Stimulated activated CD4-positive, alpha-beta T cell treated with anti-CD3 and anti-CD28 coated beads, Interleukin-2, amount 100 ng/mL, for 48 hours (primary cell): ENCODE measurements at regions not wholly inside any gene's neighbourhood (a gene's known extent, or its start where the extent isn't known, plus 50 kb on each side); places are given as distances from the start of the nearest gene placed in this dataset.

Source experiments
- DNase-seq, 2 donors: peaks; one replicate each; pipeline ENCODE4 v3.0.0-alpha.2; 2020

DNA sequence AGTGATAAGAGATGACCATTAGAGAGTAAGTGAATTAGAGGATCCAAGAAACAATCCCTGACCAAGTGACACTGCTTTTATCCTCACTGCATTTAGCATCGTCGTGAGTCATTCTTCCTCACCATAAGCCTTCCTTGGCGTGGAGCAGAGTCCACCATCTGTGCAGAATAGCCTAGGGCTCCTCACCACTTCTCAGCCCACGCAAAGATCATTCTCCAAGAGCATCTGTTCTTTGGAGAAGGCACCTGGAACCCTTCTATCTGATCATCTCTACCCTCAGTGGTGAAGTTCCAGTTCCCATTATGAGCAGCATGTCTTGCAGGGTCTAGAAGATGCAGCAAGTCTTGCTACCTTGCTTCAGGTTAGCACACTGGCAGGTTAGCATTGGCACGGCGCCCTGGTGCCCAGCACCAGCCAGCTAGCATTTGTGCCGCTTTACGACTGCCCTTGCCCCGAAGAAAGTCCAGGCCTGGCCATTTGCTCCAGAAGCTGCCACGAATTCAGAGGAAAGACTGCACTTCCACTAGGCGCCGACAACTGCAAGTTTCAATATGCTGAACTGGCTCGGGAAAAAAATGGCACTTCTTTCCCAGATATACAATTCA is 225.8 kb downstream of the TTC32 start:
- no peak for DNase-seq

- no peak for DNase-seq
These were observed 226.7 kb downstream of the TTC32 start for GRCh38 chr2:19675003-19675629.

GRCh38 chr2:19674051-19675002 is 227.5 kb downstream of the TTC32 start:
- no peak for DNase-seq

DNA sequence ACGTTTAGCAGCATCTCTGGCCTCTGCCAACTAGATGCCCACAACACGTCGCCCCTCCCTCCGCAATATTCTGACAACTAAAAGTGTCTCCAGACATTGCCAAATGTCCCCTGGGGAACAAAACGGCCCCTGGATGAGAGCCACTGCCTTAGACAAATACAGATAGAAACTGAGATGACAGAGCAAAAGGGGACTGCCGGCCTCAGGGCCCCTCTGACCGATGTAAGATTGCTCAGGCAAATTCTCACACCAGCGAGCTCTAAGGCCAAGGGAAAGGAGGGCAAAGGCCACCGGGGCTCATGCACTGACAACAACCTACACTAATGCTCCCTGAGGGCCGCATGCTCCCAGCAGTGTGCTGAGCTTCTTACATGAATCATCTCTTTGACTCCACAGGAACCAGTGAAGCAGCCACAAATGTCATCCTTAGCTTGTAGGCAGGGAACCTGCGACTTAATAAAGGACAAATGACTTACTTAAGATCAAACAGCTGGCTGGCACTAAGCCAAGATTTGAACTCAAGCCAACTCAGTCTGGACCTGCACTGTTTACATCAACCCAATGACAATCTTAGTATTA is 228.5 kb downstream of the TTC32 start:
- DNase-seq = no peak

DNA sequence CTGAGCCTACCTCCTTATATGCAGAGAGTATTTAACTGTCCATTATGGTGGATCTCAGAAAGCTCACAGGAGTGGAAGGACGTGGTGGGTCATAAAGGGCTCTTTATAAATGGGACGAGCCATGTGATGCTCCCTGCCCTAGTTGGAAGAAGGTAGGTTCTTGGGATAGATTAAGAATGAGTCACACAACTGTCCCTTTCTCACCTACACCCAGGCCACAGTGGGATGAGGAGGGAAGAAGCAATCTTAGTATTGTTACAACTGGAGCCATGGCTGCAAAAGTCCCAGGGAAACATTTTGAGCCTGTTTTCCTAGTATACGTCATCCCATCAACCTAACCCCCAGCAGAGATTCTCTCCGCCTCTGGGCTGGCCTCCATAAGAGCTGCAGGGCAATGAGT is 229.9 kb downstream of the TTC32 start:
- no peak for DNase-seq

DNA sequence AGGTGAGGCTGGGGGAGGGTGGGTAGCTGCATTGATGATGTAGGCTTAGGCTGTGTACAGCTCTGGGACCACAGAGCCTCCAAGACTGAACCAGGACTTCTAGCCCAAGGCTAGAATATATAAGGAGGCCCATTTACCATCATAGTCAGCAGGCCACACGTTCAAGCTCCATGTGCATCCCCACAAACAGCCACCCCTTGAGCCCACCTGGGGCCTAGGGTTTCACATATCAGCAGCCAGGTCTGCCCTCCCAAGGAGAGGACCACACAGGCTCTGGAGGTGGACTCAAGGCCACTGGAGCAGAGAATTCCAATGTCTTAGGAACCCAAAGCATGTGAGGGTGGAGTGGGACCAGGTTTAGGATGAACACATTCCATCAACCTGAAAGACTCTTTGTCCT is 230.5 kb downstream of the TTC32 start:
- no peak for DNase-seq

- DNase-seq = no peak
These were observed 231.5 kb downstream of the TTC32 start for GRCh38 chr2:19670303-19670702.

GRCh38 chr2:19669559-19669958 is 232.2 kb downstream of the TTC32 start:
- no peak for DNase-seq

GRCh38 chr2:19669126-19669525 is 232.7 kb downstream of the TTC32 start:
- no peak for DNase-seq

DNA sequence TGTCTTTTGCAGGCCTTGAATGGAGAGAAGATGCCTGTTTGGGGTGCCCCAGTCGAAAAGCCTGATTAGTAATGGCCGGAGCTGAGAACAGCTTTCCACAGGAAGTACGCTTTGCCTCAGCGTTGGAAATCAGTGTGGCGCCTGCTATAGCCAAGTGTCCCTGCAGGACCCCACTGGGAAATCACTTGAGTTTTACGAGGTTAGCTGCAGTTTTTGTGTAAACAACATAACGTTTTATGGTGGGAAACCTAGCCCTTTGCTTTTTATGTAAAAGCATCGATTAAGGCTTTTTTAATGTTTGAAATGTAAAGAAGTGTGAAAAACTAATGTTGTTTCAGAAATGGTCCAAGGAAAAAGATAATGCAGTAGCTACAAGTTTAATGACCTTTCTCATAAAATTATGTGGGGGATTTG is 234.2 kb downstream of the TTC32 start:
- no peak for DNase-seq

GRCh38 chr2:19667085-19667484 is 234.7 kb downstream of the TTC32 start:
- DNase-seq = no peak

DNA sequence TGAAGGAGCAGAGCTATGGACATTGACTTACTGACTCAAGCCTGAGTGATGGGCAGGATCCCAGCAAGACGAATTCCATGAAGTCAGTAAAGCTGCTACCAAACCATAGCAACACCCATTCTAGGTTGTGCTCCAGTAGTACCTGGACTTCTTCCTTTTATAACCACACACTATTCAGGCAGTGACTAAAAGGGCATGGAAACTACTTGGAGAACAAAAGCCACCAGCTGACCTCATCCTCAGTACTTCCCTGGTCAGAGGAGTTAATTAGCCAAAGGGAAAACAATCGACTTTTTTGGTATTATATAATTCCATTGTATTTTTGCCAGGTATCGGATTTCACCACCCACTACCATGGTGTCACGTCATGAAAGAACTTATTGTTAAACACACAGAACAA is 237.1 kb downstream of the TTC32 start:
- no peak for DNase-seq

DNA sequence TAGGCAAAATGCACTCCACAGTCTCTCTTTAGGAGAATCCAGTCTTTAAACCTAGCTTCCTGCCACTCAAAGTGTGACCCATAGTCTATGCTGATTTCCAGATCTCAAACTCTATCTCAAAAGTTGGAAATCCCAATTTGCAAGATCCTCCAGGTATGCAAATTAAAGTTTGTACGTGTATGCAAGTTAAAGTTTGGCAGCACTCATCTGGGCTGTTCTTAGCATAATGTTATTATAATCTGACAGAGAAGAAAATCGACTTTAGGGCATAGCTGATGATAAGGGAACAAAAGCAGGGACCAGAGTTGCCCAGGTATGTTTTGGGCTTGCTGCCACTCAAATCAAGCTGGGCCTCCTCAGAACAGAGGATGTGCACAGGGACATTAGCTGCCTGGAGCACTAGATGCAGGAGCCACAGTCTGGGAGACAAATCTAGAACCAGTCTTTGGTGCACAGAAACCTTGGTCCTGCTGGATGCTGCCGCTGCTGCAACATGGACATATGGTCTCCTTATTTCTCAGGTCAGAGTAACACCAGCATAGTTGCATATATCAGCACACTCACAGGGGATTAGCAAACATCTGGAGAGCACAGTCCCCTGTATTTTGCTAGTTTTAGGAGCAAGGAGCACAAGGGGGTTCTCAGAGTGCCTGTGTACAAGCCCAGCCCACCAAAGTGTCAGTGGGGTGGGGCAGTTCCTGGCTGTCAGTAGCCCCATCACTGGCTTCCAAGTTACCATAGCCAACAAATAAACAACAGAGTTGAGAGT is 242.6 kb downstream of the TTC32 start:
- DNase-seq = no peak

- no peak for DNase-seq
These were observed 245.8 kb downstream of the TTC32 start for GRCh38 chr2:19656011-19656410.

- DNase-seq = no peak
These were observed 247.3 kb downstream of the TTC32 start for GRCh38 chr2:19654310-19655090.

DNA sequence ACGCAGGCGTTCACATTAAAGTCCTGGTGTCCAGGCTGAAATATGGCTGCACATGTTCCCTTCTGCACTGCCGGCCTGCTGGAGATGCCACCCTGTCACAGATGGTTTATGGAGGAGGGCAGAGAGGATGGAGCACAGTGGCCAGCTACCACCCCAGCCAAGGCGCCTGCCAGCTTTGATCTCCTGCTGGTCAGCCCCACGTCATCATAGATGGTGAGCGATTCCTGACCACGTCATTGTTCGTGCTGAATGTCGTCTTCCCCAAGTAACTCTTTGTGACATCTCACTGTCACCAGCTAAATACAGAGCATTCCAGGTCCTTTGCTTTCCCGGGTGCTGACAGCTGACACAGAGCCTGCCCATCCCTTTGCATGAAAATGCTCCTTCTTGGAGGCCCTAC is 248.3 kb downstream of the TTC32 start:
- DNase-seq = no peak

GRCh38 chr2:19652811-19653210 is 249.0 kb downstream of the TTC32 start:
- no peak for DNase-seq

- no peak for DNase-seq
These were observed 250.3 kb downstream of the TTC32 start for GRCh38 chr2:19651466-19651865.

GRCh38 chr2:19649785-19650380 is 251.9 kb downstream of the TTC32 start:
- no peak for DNase-seq

DNA sequence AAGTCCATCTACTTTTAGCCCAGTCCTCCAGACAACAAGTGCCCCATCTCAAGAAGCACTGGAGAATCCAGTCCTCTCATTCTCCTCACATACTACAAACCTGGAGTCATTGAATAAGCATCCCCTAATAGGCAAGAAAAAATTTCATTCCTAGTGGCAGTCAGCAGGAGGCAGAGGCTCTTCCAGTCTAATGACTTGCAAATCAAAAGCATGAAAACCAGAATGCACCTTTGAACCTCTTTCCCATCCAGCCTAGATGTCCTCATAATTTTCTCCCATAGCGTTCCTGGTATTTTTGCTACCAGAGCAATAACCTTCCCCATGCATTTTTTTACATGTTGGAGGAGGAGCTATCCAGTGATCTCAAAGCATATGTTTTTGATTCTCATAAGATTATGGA is 252.6 kb downstream of the TTC32 start:
- no peak for DNase-seq

DNA sequence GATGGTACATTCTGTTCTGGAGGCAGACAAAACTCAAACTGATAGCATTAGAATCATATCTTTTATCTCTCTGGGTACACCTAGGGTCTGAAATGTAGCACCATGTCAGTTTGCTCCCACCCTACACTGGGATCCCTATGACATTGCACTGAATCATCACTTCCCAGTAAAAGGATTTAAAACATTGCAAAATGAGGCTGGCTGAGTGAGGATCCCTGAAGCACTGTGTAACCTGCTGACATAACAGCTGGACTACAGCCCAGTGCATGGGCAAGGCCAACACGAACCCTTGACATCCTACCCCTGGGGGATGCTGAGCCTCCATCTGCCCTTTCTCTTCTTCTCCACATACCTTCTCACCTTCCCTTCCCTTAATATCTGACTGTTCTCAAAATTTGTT is 253.2 kb downstream of the TTC32 start:
- no peak for DNase-seq

- DNase-seq = no peak
These were observed 254.8 kb downstream of the TTC32 start for GRCh38 chr2:19646987-19647386.
